CD4-positive, alpha-beta T cell treated with Interleukin-21 for 1 hour (primary cell): ENCODE measurements at regions not wholly inside any gene's neighbourhood (a gene's known extent, or its start where the extent isn't known, plus 50 kb on each side); places are given as distances from the start of the nearest gene placed in this dataset.
A peak's percentile ranks its signal among the peaks of the same experiment; 100 is the strongest.
"Not testable (repeated sequence)": the region's sequence is repeated elsewhere in the genome, so short reads cannot be mapped to it uniquely, and the experiment has no call there.

Experiments used
- DNase-seq: peaks from one replicate; pipeline ENCODE4 v3.0.0-alpha.2; 2020

- DNase-seq = no peak
Measured at GRCh38 chr3:17820275-17820674, 77.8 kb upstream of the TBC1D5 start.

- not testable (repeated sequence) for DNase-seq
Measured at GRCh38 chr3:17817973-17818372, 75.5 kb upstream of the TBC1D5 start.

DNA sequence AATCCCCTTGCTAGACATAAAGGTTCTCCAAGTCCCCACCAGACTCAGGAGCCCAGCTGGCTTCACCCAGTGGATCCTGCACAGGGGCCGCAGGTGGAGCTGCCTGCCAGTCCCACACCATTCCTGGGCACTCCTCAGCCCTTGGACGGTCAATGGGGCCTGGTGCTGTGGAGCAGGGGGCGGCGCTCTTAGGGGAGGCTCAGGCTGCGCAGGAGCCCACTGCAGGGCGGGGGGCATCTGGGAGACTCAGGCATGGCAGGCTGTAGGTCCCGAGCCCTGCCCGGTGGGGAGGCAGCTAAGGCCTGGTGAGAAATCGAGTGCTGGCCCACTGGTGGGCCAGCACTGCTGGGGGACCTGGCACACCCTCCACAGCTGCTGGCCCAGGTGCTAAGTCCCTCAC lies 75.1 kb upstream of the TBC1D5 start:
- no peak for DNase-seq

DNA sequence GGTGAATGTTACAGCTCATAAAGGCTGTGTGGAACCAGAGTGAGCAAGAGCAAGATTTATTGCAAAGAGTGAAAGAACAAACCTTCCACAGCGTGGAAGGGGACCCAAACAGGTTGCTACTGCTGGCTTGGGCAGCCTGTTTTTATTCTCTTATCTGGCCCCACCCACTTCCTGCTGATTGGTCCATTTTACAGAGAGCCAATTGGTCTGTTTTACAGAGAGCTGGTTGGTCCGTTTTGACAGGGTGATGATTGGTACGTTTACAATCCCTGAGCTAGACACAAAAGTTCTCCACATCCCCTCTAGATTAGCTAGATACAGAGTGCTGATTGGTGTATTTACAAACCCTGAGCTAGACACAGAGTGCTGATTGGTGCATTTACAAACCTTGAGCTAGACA lies 74.4 kb upstream of the TBC1D5 start:
- not testable (repeated sequence) for DNase-seq

- not testable (repeated sequence) for DNase-seq
Measured at GRCh38 chr3:17812328-17812727, 69.9 kb upstream of the TBC1D5 start.

- no peak for DNase-seq
Measured at GRCh38 chr3:17811646-17812045, 69.2 kb upstream of the TBC1D5 start.

GRCh38 chr3:17810759-17811158 lies 68.3 kb upstream of the TBC1D5 start:
- DNase-seq = no peak

- DNase-seq = no peak
Measured at GRCh38 chr3:17808994-17809393, 66.6 kb upstream of the TBC1D5 start.

- DNase-seq = no peak
Measured at GRCh38 chr3:17806876-17807275, 64.4 kb upstream of the TBC1D5 start.

GRCh38 chr3:17806201-17806600 lies 63.8 kb upstream of the TBC1D5 start:
- peak; percentile 22 for DNase-seq

GRCh38 chr3:17805461-17805940 lies 63.1 kb upstream of the TBC1D5 start:
- no peak for DNase-seq

GRCh38 chr3:17802950-17803349 lies 60.5 kb upstream of the TBC1D5 start:
- DNase-seq = no peak

GRCh38 chr3:17801131-17801530 lies 58.7 kb upstream of the TBC1D5 start:
- DNase-seq = no peak

- no peak for DNase-seq
Measured at GRCh38 chr3:17800232-17800631, 57.8 kb upstream of the TBC1D5 start.

GRCh38 chr3:17799312-17799711 lies 56.9 kb upstream of the TBC1D5 start:
- no peak for DNase-seq

GRCh38 chr3:17798000-17798399 lies 55.6 kb upstream of the TBC1D5 start:
- no peak for DNase-seq

DNA sequence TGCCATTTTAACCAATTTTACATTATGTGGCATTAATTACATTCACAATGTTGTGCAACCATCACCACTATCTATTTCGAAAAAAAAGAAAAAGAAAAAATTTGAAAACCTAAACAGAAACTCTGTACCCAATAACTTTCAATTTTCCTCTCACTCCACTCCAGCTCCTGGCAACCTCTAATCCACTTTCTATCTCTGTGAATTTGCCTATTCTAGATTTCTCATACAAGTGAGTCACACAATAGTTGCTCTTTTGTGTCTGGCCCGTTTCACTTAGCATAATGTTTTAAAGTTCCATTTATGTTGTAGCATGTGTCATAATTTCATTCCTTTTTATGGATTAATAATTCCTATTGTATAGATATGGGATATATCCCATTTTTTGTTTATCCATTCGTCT lies 53.3 kb upstream of the TBC1D5 start:
- DNase-seq = no peak

DNA sequence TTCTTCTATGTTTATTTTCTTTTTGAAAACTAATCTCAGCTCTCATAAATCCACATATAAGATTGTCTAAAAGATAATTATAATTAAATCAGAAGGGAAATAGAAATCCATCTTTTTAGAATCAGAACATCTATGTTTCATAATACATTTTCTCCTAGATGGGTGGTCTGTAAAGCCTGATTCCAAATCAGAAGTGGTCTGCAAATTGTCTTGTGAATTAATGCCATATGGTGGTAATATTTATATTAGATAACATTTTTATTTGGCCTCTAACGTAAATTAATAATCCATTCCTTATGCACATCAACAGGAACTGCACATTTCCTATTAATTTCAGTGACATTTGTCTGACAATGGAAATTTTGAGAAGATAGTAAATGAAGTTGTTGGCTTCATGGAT lies 52.8 kb upstream of the TBC1D5 start:
- DNase-seq = no peak

DNA sequence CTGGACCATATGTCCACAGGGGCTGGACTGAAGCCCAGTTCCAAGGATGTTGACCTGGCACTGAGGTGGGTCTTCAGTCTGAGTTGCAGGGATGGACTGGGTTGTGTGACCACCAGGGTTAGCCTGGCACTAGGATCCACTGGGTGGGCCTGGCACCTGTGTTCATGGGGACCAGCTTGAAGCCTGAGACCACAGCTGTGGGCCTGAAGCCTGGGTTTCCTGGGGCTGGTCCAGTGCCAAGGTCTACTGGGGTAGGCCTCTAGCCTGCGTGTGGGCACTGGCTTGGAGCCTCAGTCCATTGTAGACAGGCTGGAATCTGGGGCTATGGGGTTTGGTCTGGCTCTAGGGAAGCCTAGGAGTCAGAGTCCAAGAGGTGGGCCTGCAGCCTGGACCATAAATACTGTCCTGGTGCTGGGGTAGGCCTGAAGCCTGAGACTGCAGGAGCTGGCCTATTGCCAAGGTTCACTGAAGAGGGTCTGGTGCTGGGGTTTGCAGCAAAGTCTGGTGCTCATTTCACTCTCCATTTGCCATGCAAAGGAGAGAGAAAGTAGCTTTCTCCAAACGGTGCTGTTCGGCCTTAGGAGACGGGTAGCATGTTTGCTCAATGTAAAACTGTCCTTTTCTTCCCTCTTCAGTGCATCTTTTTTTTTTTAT lies 51.2 kb upstream of the TBC1D5 start:
- DNase-seq = no peak
